ENCODE measurements at regions not wholly inside any gene's neighbourhood (a gene's known extent, or its start where the extent isn't known, plus 50 kb on each side); places are given as distances from the start of the nearest gene placed in this dataset.
"Not testable (repeated sequence)": the region's sequence is repeated elsewhere in the genome, so short reads cannot be mapped to it uniquely, and the experiment has no call there.

DNA sequence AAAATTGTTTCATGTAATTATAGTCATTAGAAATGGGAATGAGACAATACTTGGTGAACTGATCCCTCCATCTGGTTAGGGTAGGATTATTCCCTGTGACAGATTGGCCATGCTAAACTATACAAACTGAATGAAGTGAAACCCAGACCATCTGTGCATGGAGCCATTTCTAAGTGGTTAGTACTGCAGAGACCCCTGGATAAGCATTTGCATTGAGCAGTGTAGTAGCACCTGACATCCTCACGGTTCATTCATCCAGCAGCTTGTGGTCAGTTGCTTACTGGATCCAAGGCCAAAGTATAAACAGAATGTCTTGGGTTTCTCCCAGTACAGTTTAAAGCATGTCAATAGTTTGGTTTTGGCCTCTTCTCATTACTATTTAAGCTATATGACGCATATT, 93.8 kb upstream of the ARHGAP42 start:
- TF ChIP-seq, protein P1, sequence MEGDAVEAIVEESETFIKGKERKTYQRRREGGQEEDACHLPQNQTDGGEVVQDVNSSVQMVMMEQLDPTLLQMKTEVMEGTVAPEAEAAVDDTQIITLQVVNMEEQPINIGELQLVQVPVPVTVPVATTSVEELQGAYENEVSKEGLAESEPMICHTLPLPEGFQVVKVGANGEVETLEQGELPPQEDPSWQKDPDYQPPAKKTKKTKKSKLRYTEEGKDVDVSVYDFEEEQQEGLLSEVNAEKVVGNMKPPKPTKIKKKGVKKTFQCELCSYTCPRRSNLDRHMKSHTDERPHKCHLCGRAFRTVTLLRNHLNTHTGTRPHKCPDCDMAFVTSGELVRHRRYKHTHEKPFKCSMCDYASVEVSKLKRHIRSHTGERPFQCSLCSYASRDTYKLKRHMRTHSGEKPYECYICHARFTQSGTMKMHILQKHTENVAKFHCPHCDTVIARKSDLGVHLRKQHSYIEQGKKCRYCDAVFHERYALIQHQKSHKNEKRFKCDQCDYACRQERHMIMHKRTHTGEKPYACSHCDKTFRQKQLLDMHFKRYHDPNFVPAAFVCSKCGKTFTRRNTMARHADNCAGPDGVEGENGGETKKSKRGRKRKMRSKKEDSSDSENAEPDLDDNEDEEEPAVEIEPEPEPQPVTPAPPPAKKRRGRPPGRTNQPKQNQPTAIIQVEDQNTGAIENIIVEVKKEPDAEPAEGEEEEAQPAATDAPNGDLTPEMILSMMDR (IDR thresholded peaks at IDR 0.05): no peak
- no peak for TF ChIP-seq POLR2A (IDR thresholded peaks at IDR 0.05)
- Histone ChIP-seq H3K4me1 (peaks cover 0 to 4% (median 0%) of the 10 kb centered on the region in 3 donors), H3K9me3 (no peaks in the 10 kb centered on the region), H3K36me3 (no peaks in the 10 kb centered on the region), H3K27me3 (no peaks in the 10 kb centered on the region), H3K27ac (peak overlapping the region in 1 of 4 donors; percentile 39), H3K4me3 (no peak overlapping the region)
- intact Hi-C loops (cut with DNase I): no loop called here
- WGBS, 2 donors: 64 to 70% methylated on average over 2 of the region's 2 CpGs
- DNase-seq: no peak

DNA sequence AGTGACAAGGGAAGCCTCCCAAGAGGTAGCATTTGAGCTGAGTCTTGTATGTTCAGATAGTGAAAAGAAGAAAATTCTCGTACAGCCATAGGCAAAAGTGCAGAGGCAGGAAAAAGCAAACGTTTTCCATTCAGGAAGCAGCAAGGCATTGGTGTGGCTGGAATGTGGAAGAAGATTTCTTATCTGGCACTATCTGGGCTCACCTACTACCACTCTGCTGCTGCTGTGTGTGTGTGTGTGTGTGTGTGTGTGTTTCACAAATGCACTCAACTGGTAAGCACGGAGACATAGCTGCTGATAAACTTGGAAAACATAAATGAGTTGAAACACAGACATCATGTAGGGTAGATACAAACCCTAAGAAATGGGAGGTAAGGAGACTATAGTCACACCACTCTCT, 92.8 kb upstream of the ARHGAP42 start:
- H3K4me3 ChIP-seq: no peak overlapping the region
- no peaks in the 10 kb centered on the region for H3K9me3 ChIP-seq
- no peaks in the 10 kb centered on the region for H3K27me3 ChIP-seq
- H3K36me3 ChIP-seq: no peaks in the 10 kb centered on the region
- H3K4me1 ChIP-seq: peaks cover 0 to 4% (median 0%) of the 10 kb centered on the region in 3 donors
- H3K27ac ChIP-seq: no peak overlapping the region
- intact Hi-C loops (cut with DNase I): no loop called here
- WGBS, 2 donors: 37 to 42% methylated on average over 3 of the region's 3 CpGs
- no peak for DNase-seq
- TF ChIP-seq POLR2A (IDR thresholded peaks at IDR 0.05): no peak
- TF ChIP-seq, protein P1 (IDR thresholded peaks at IDR 0.05): no peak

DNA sequence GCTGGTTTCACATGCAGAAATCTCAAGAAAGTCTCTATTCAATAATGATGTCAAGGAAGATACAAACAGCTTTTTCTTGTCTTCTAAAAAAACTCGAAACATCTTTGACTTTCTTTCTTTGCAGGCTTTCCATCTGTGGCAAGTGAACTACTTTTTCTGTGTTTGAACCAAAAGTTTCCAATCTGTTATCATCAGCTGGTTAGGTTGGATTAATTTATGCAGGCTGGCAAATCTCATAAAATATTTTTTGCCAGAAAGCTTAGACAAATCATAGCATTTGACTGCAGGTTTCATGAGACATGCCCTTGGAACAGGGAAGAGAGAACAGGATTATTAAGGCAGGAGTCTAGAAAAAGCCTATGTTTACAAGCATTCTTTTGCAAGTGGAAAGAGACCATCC, 86.1 kb upstream of the ARHGAP42 start:
- intact Hi-C loops (cut with DNase I): no loop called here
- H3K27ac ChIP-seq: no peak overlapping the region
- H3K36me3 ChIP-seq: no peaks in the 10 kb centered on the region
- H3K4me3 ChIP-seq: no peak overlapping the region
- H3K9me3 ChIP-seq: no peaks in the 10 kb centered on the region
- WGBS, 2 donors: 63 to 70% methylated on average over 1 of the region's 1 CpG
- no peaks in the 10 kb centered on the region for H3K27me3 ChIP-seq
- TF ChIP-seq, protein P1 (IDR thresholded peaks at IDR 0.05): no peak
- no peak for TF ChIP-seq POLR2A (IDR thresholded peaks at IDR 0.05)
- H3K4me1 ChIP-seq: no peaks in the 10 kb centered on the region
- no peak for DNase-seq

DNA sequence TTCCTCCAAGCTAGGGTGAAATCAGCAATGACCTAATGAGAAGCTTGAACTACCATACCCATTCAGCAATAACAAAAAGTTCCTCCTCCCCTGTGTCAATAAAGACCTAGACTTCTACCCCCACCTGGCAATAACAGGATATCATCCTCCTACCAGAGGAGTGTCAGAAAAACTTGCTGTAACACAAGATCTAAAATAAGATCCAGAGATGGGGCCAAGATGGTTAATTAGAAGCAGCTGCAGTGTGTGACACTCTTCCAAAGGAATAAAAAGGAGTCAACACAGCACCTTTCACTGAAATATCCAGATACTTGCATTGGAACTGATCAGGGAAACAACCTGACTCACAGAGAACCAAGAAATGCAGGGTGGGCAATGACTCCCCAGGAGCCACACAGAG, 84.4 kb upstream of the ARHGAP42 start:
- no peaks in the 10 kb centered on the region for H3K4me1 ChIP-seq
- no peak for DNase-seq
- no peaks in the 10 kb centered on the region for H3K36me3 ChIP-seq
- H3K27me3 ChIP-seq: no peaks in the 10 kb centered on the region
- TF ChIP-seq, protein P1 (IDR thresholded peaks at IDR 0.05): no peak
- H3K4me3 ChIP-seq: no peak overlapping the region
- intact Hi-C loops (cut with DNase I): no loop called here
- H3K9me3 ChIP-seq: no peaks in the 10 kb centered on the region
- H3K27ac ChIP-seq: peak overlapping the region in 1 of 4 donors; percentile 35

DNA sequence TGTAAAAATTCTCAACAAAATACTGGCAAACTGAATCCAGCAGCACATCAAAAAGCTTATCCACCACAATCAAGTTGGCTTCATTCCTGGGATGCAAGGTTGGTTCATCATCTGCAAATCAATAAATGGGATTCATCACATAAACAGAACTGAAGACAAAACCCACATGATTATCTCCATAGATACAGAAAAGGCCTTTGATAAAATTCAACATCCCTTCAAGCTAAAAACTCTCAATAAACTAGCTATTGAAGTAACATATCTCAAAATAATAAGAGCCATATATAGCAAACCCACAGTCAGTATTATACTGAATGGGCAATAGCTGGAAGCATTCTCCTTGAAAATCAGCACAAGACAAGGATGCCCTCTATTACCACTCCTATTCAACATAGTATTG, 79.3 kb upstream of the ARHGAP42 start:
- H3K4me1 ChIP-seq; DNase-seq; H3K9me3 ChIP-seq; H3K4me3 ChIP-seq; intact Hi-C loops (cut with DNase I); H3K27ac ChIP-seq; H3K36me3 ChIP-seq; H3K27me3 ChIP-seq: not testable (repeated sequence)

DNA sequence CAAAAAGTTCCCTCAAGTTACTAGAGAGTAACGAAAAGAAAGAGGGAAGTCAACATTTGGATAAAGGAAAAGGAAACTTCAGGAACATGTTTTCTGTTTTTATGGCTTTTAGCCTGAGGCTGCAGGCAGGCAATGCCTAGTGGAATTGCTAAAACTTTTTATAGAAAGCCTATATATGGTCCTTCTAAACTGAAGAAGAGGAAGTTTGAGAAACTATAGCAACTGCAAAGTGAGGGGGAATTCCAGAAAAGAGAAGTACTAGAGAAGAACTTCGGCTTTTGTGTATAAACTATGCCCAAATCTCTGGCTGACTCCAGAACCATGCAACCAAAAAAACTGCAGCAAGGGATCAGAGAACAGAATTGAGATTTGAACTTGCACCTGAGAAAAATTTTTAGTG, 74.3 kb upstream of the ARHGAP42 start:
- H3K27me3 ChIP-seq: no peaks in the 10 kb centered on the region
- TF ChIP-seq, protein P1 (IDR thresholded peaks at IDR 0.05): no peak
- no peak for TF ChIP-seq POLR2A (IDR thresholded peaks at IDR 0.05)
- no peak overlapping the region for H3K4me3 ChIP-seq
- intact Hi-C loops (cut with DNase I): no loop called here
- DNase-seq: no peak
- H3K27ac ChIP-seq: no peak overlapping the region
- no peaks in the 10 kb centered on the region for H3K36me3 ChIP-seq
- WGBS, 2 donors: 30 to 35% methylated on average over 2 of the region's 2 CpGs
- H3K9me3 ChIP-seq: no peaks in the 10 kb centered on the region
- no peaks in the 10 kb centered on the region for H3K4me1 ChIP-seq

All from esophagus squamous epithelium (tissue), 5 donors.